Astrocyte (in vitro differentiated cells and primary cell): ENCODE measurements at regions not wholly inside any gene's neighbourhood (a gene's known extent, or its start where the extent isn't known, plus 50 kb on each side); places are given as distances from the start of the nearest gene placed in this dataset.

Experiments used
- DNase-seq: peaks from one replicate; pipeline ENCODE4 v3.0.0-alpha.2; 2010; ENCODE audit warnings: low read depth
- FAIRE-seq: peaks from 2 replicates; lab custom pipeline; 2011; peaks lifted over from hg19 to GRCh38; lab: Jason Lieb, UNC
- H2AFZ ChIP-seq: 2 replicates; pipeline ENCODE4 v1.6.0; 2012; ENCODE audit warnings: low read depth, low read length, inconsistent platforms
- H3K27ac ChIP-seq: 2 replicates; pipeline ENCODE4 v1.5.1; 2011; ENCODE audit warnings: low read depth, low read length, inconsistent platforms
- H3K27me3 ChIP-seq: 2 replicates; pipeline ENCODE4 v1.6.0; 2011; ENCODE audit warnings: low read length, inconsistent platforms; ENCODE audit not compliant: insufficient read depth
- H3K36me3 ChIP-seq: 2 replicates; pipeline ENCODE4 v1.5.1; 2011; ENCODE audit warnings: low read length, inconsistent platforms; ENCODE audit not compliant: insufficient read depth
- H3K4me1 ChIP-seq: 2 replicates; pipeline ENCODE4 v1.5.1; 2011; ENCODE audit warnings: low read length, inconsistent platforms; ENCODE audit not compliant: insufficient read depth
- H3K4me2 ChIP-seq: 2 replicates; pipeline ENCODE4 v1.6.0; 2012; ENCODE audit warnings: low read length, inconsistent platforms
- H3K4me3 ChIP-seq: 2 replicates; pipeline ENCODE4 v1.5.1; 2011; ENCODE audit warnings: low read depth, mild to moderate bottlenecking, low read length, inconsistent platforms; ENCODE audit not compliant: insufficient read depth
- H3K79me2 ChIP-seq: 2 replicates; pipeline ENCODE4 v1.6.0; 2012; ENCODE audit warnings: mild to moderate bottlenecking, low read length, inconsistent platforms; ENCODE audit not compliant: insufficient read depth
- H3K9ac ChIP-seq: 2 replicates; pipeline ENCODE4 v1.6.0; 2012; ENCODE audit warnings: mild to moderate bottlenecking, low read length, inconsistent platforms
- H3K9me3 ChIP-seq: 2 replicates; pipeline ENCODE4 v1.5.1; 2012; ENCODE audit warnings: low read depth, mild to moderate bottlenecking, low read length, inconsistent platforms; ENCODE audit not compliant: insufficient read depth
- H4K20me1 ChIP-seq: 2 replicates; pipeline ENCODE4 v1.6.0; 2012; ENCODE audit warnings: low read length, inconsistent platforms; ENCODE audit not compliant: insufficient read depth
- H3K27ac Mint-ChIP-seq: one replicate; pipeline ENCODE4 v1.8.0; 2021; ENCODE audit warnings: mild to moderate bottlenecking, mixed read lengths; ENCODE audit not compliant: unreplicated experiment
- H3K27me3 Mint-ChIP-seq: one replicate; pipeline ENCODE4 v1.8.0; 2021; ENCODE audit warnings: low read depth, mixed read lengths; ENCODE audit not compliant: unreplicated experiment
- H3K36me3 Mint-ChIP-seq: one replicate; pipeline ENCODE4 v1.8.0; 2021; ENCODE audit warnings: low read depth, mixed read lengths; ENCODE audit not compliant: unreplicated experiment
- H3K4me1 Mint-ChIP-seq: one replicate; pipeline ENCODE4 v1.8.0; 2021; ENCODE audit warnings: low read depth, mixed read lengths; ENCODE audit not compliant: unreplicated experiment
- H3K4me3 Mint-ChIP-seq: one replicate; pipeline ENCODE4 v1.8.0; 2021; ENCODE audit warnings: mild to moderate bottlenecking, moderate library complexity, mixed read lengths; ENCODE audit not compliant: unreplicated experiment
- H3K9me3 Mint-ChIP-seq: one replicate; pipeline ENCODE4 v1.8.0; 2021; ENCODE audit warnings: mild to moderate bottlenecking, mixed read lengths; ENCODE audit not compliant: unreplicated experiment
- EZH2 ChIP-seq: IDR thresholded peaks from 2 replicates; pipeline ENCODE4 v1.6.1; 2012; ENCODE audit warnings: mild to moderate bottlenecking, low read length, inconsistent platforms; ENCODE audit not compliant: insufficient read depth
- TF ChIP-seq, protein P1 (sequence below): IDR thresholded peaks from 2 replicates; pipeline ENCODE4 v1.5.1; 2011; ENCODE audit warnings: low read depth, mild to moderate bottlenecking, inconsistent platforms, low read length, moderate library complexity; ENCODE audit not compliant: insufficient read depth

DNA sequence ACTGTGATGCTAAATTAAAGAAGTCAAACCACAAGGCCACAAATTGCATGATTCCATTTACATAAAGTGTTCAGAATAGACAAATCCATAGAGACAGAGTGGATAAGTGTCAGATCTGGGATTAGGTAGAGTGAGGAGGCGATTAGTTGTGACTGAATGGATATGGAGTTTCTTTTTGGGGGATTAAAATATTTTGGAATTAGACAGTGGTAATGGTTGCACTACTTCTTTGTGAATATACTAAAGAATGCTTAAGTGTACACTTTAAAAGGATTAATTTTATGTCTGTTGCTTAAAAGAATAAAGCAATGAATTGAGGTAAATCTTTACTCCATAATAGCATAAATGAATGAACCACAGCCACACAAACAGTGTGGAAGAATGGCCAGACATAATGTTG is 175.5 kb upstream of the CADM2 start:
- peaks cover 2% of the 10 kb centered on the region for H3K9me3 Mint-ChIP-seq
- Histone ChIP-seq H4K20me1 (no peaks in the 10 kb centered on the region), H3K9ac (no peak overlapping the region), H3K36me3 (no peaks in the 10 kb centered on the region), H3K79me2 (no peaks in the 10 kb centered on the region), H3K4me3 (no peak overlapping the region), H2AFZ (no peak overlapping the region), H3K9me3 (no peaks in the 10 kb centered on the region), H3K4me1 (no peaks in the 10 kb centered on the region), H3K27me3 (no peaks in the 10 kb centered on the region), H3K4me2 (no peak overlapping the region), H3K27ac (no peak overlapping the region)
- H3K4me3 Mint-ChIP-seq, result no peak overlapping the region
- H3K4me1 Mint-ChIP-seq, result no peaks in the 10 kb centered on the region
- TF ChIP-seq, protein P1, sequence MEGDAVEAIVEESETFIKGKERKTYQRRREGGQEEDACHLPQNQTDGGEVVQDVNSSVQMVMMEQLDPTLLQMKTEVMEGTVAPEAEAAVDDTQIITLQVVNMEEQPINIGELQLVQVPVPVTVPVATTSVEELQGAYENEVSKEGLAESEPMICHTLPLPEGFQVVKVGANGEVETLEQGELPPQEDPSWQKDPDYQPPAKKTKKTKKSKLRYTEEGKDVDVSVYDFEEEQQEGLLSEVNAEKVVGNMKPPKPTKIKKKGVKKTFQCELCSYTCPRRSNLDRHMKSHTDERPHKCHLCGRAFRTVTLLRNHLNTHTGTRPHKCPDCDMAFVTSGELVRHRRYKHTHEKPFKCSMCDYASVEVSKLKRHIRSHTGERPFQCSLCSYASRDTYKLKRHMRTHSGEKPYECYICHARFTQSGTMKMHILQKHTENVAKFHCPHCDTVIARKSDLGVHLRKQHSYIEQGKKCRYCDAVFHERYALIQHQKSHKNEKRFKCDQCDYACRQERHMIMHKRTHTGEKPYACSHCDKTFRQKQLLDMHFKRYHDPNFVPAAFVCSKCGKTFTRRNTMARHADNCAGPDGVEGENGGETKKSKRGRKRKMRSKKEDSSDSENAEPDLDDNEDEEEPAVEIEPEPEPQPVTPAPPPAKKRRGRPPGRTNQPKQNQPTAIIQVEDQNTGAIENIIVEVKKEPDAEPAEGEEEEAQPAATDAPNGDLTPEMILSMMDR, result no peak
- TF ChIP-seq EZH2, result no peak
- H3K27me3 Mint-ChIP-seq, result no peaks in the 10 kb centered on the region
- no peaks in the 10 kb centered on the region for H3K36me3 Mint-ChIP-seq
- FAIRE-seq (no peak), DNase-seq (no peak)
- no peak overlapping the region for H3K27ac Mint-ChIP-seq

DNA sequence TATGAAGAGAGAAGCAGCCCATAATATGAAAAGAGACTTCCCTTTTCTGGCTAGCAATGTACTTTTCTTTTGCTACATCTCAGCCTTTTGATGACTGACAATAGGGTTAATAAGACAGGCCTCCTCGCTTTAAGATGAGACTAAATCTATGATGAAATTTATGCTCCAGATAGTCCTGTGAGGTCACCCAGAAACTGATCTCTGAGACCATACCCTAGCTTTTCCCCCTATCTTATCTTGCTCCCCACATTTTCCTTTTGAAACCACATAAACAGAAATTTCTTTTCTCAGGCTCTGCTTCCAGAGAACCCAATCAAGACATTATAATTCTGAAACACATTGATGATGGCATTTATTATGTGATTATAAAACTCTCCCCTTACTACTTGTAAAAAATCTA is 168.8 kb upstream of the CADM2 start:
- H3K79me2 ChIP-seq, result no peaks in the 10 kb centered on the region
- Mint-ChIP-seq H3K4me1 (no peaks in the 10 kb centered on the region), H3K27me3 (no peaks in the 10 kb centered on the region), H3K9me3 (no peaks in the 10 kb centered on the region), H3K4me3 (no peak overlapping the region), H3K36me3 (no peaks in the 10 kb centered on the region), H3K27ac (no peak overlapping the region)
- no peak overlapping the region for H2AFZ ChIP-seq
- TF ChIP-seq, protein P1, result no peak
- no peak for TF ChIP-seq EZH2
- H3K36me3 ChIP-seq, result no peaks in the 10 kb centered on the region
- DNase-seq (no peak), FAIRE-seq (no peak)
- no peak overlapping the region for H3K4me2 ChIP-seq
- H3K9ac ChIP-seq, result no peak overlapping the region
- H3K27me3 ChIP-seq, result no peaks in the 10 kb centered on the region
- H4K20me1 ChIP-seq, result no peaks in the 10 kb centered on the region
- no peak overlapping the region for H3K4me3 ChIP-seq
- no peaks in the 10 kb centered on the region for H3K4me1 ChIP-seq
- H3K27ac ChIP-seq, result no peak overlapping the region
- no peaks in the 10 kb centered on the region for H3K9me3 ChIP-seq

DNA sequence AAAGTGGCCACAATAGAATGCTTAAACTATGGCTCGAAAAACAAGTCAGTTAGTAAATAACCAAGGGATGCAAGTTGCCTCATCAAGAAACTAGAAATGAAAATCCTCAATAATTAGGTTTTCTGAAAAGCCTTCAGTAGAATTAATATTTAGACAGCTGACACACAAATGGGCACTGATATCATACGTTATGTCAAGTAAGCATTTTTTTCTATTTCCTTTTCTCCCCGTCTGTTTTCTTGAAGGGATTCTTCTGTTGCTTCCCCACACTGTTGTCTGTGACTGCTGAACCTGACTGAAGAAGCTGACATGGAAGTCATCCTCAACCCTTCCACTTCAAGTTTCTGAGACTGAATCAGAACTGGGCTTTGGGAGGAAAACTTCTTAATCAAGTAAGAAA is 151.8 kb upstream of the CADM2 start:
- Histone ChIP-seq H3K9ac (no peak overlapping the region), H2AFZ (no peak overlapping the region), H3K4me3 (no peak overlapping the region), H3K4me1 (no peaks in the 10 kb centered on the region), H3K79me2 (no peaks in the 10 kb centered on the region), H4K20me1 (no peaks in the 10 kb centered on the region), H3K36me3 (no peaks in the 10 kb centered on the region), H3K4me2 (no peak overlapping the region), H3K27me3 (no peaks in the 10 kb centered on the region), H3K9me3 (no peaks in the 10 kb centered on the region), H3K27ac (no peak overlapping the region)
- Mint-ChIP-seq H3K27ac (no peak overlapping the region), H3K4me3 (no peak overlapping the region), H3K9me3 (no peaks in the 10 kb centered on the region), H3K36me3 (no peaks in the 10 kb centered on the region), H3K4me1 (no peaks in the 10 kb centered on the region), H3K27me3 (no peaks in the 10 kb centered on the region)
- DNase-seq (no peak), FAIRE-seq (no peak)
- TF ChIP-seq, protein P1, result no peak
- TF ChIP-seq EZH2, result no peak
